ENCODE measurements at regions not wholly inside any gene's neighbourhood (a gene's known extent, or its start where the extent isn't known, plus 50 kb on each side); places are given as distances from the start of the nearest gene placed in this dataset.

- dilution Hi-C loops (cut with HindIII; ENCODE audit: low sequenced_read_pairs, unreplicated experiment) (no loop called here), intact Hi-C loops (cut with micrococcal nuclease) (no loop called here), in situ Hi-C loops (cut with MboI; ENCODE audit: low sequenced_read_pairs) (no loop called here)
- POLR2A ChIA-PET (ENCODE audit: unreplicated experiment), result no interaction called here
- no peak for DNase-seq
- Histone ChIP-seq H3K27ac (ENCODE audit: insufficient read depth, low read length) (no peak overlapping the region), H4K5ac (ENCODE audit: low read depth, low read length) (no peak overlapping the region), H2AFZ (replicated peaks; ENCODE audit: low read length, poor library complexity) (no peak overlapping the region), H3K4ac (ENCODE audit: low read depth, low read length) (no peak overlapping the region), H3K9me1 (ENCODE audit: insufficient read depth, low read length) (peaks cover 2% of the 10 kb centered on the region; the same call in 1 of the 2 replicates), H2BK5ac (ENCODE audit: low read depth, low read length, poor library complexity, severe bottlenecking) (no peak overlapping the region), H3K4me2 (ENCODE audit: low read depth, low read length) (no peak overlapping the region), H3K4me3 (ENCODE audit: insufficient read depth, low read depth, low read length) (no peak overlapping the region), H3K9ac (ENCODE audit: low read depth, low read length) (no peak overlapping the region), H3K36me3 (ENCODE audit: control insufficient read depth, insufficient read depth, low read length) (no peaks in the 10 kb centered on the region), H2BK120ac (ENCODE audit: low read depth, low read length) (no peak overlapping the region), H2BK15ac (ENCODE audit: low read depth, low read length) (no peak overlapping the region), H3K18ac (ENCODE audit: low read depth, low read length) (no peak overlapping the region), H3K27me3 (ENCODE audit: control insufficient read depth, insufficient read depth, low read length) (no peaks in the 10 kb centered on the region), H2BK20ac (ENCODE audit: low read depth, low read length) (no peak overlapping the region), H3K14ac (replicated peaks; ENCODE audit: low read depth, low read length) (no peak overlapping the region), H3K9me3 (ENCODE audit: control insufficient read depth, insufficient read depth, low read length) (no peaks in the 10 kb centered on the region), H3K79me1 (ENCODE audit: low read depth in 1 of 2, low read length in 2 of 2) (peaks cover 22 to 61% of the 10 kb centered on the region in 2 experiments), H2AK5ac (ENCODE audit: low read depth, low read length) (no peak overlapping the region), H4K8ac (ENCODE audit: low read depth in 2 of 2, low read length in 2 of 2) (no peak overlapping the region), H4K20me1 (ENCODE audit: insufficient read depth, low read length) (peaks cover 3% of the 10 kb centered on the region), H3K4me1 (ENCODE audit: control insufficient read depth, insufficient read depth, low read length) (peaks cover 2% of the 10 kb centered on the region; the same call in 1 of the 2 replicates), H2AK9ac (replicated peaks; ENCODE audit: low read depth, low read length, poor library complexity) (no peak overlapping the region), H3K23ac (ENCODE audit: low read depth, low read length) (no peak overlapping the region), H4K91ac (ENCODE audit: insufficient read depth, low read depth, low read length) (no peak overlapping the region), H3K56ac (ENCODE audit: extremely low read depth, insufficient read depth, low read length) (no peak overlapping the region)
- no peak for ATAC-seq (ENCODE audit: low read depth)
- no peak for TF ChIP-seq USF2 (IDR thresholded peaks at IDR 0.05; ENCODE audit: low read depth, low read length)
- no peak for TF ChIP-seq ELK1 (IDR thresholded peaks at IDR 0.05; ENCODE audit: borderline replicate concordance, low read depth, low read length)
- TF ChIP-seq MXI1 (IDR thresholded peaks at IDR 0.05; ENCODE audit: borderline replicate concordance, low read depth, low read length), result no peak
- CTCF ChIA-PET, result no interaction called here
- BruUV-seq (replicated peaks), result no TSS peak
- no CpG with 5 or more reads among the region's 1 CpG for WGBS, 2 experiments (ENCODE audit: extremely low coverage in 2 of 2, insufficient read length in 1 of 2)
Observed at GRCh38 chr13:73960474-73960873, 173.7 kb downstream of the KLF12 start.
